GM19372 (cell line): ENCODE measurements at regions not wholly inside any gene's neighbourhood (a gene's known extent, or its start where the extent isn't known, plus 50 kb on each side); places are given as distances from the start of the nearest gene placed in this dataset.
"Not testable (repeated sequence)": the region's sequence is repeated elsewhere in the genome, so short reads cannot be mapped to it uniquely, and the experiment has no call there.

Experiments
- ATAC-seq: cut with Tn5 transposase; IDR thresholded peaks from one replicate; pipeline ENCODE4 v1.9.1; 2021; ENCODE audit warnings: mild to moderate bottlenecking, low read depth, moderate library complexity; ENCODE audit not compliant: unreplicated experiment

DNA sequence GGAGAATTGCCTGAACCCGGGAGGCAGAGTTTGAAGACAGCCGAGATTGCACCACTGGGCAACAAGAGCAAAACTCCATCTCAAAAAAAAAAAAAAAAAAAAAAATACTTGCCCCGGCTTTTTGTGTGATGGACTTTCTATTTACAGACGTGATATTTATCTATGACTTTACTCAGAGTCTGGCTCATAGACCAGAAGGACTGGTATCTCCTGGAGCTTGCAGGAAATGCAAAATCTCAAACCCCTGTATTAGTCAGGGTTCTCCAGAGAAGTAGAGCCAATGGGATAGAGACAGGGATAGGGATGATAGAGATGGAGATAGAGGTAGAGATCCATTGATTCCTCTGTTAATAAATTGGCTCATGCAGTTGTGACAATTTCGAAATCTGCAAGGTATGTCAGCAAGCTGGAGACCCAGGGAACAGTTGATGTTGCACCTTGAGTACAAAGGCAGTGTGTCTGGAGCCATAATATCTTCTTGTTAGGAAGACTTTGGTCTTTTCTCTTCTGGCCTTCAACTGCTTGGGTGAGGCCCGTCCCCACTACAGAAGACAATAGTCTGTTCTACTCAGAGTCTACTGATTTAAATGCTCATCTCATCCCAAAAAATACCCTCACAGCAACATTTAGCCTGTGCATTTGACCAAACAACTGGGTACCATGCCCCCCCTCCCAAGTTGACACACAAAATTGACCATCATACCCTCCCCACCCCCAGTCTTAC, 195.4 kb upstream of the MSX2 start:
- ATAC-seq, result no peak

DNA sequence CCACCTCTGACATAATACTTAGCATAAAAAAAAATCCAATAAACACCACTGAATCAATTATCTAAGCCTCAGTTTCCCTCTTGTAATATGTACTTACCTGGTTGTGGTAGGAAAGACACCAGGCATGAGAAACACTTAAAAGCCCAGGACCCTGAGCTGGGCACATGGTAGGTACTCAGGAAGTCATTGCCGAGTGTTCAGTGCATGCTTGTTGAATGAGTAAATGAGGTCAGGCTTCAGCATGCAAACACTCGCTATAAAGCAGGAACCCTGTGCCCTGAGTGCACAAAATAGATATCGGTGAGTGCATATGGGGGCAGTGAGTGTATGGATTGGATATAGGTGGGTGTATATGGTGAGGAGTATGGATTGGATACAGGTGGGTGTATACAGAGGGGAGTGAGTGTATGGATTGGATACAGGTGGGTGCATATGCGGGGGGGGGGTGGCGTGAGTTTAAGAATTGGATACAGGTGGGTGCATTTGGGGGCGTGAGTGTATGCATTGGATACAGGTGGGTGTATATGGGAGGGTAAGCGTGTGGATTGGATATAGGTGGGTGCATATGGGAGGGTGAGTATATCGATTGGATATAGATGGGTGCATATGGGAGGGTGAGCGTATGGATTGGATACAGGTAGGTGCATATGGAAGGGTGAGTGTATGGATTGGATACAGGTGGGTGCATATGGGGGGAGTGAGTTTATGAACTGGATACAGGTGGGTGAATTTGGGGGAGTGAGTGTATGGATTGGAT, 194.3 kb upstream of the MSX2 start:
- no peak for ATAC-seq

DNA sequence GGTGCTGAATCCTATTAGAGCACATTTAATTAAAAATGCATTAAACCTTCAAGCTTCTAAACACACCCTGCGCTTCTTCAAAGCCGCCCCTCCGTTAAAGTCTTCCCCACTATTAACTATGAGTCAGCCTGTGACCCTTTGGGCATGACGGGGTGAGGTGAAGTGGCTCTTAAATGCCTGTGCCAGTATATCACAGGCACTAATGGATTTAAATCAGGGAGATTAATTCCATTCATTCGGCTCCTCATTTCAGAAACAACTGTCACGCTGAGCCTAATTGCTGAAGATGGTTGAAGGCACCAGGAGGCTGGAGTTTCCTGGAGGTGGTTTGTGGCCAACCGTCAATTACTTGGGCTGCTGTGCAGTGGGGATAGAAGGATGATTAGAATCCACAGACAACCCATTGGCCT, 192.6 kb upstream of the MSX2 start:
- ATAC-seq, result no peak

DNA sequence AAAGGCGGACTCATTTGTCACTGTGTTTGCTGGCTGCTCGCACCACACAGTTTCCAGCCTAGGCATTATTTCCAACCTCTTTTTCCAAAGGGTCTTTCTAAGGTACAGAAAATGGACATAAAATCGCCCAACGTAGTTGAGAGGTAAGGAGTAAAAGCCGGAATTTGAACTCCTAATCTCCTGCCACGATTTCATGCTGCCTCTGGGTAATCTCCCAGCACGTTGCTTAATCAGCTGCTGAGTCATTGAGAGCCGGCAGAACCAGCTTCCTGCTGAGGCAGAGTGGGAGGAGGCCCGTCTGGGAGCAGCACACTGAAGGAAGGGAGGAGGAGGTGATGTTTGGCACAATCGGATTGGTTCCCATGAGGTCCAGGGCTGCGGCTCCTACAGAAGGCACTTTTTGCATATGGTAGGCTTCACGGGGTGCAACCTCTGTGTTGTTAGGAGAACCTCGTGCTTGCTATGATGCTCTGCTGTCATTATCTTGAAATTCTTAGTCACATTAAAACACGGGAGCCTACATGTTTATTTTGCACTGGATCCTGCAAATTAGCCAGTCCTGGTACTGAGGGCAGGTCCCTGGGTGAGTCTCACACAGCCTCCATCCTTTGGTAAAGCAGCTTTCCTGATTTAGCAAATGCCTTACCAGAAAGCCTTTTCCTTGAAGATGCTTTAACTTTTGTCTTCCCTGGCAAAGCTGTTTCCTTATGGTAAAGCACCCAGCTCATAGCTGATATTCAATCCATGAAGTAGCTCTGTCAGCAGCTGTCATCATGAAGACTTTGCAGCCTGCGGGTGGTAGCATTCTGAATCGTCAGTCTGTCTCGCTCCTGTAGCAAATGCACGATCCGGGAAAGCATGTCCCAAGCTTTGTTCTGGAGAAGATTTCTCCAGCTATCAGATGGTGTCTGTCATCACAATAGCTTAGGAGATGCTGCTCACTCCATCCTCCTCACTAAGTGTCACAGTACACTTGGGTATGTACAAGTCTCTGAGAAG, 191.6 kb upstream of the MSX2 start:
- no peak for ATAC-seq

DNA sequence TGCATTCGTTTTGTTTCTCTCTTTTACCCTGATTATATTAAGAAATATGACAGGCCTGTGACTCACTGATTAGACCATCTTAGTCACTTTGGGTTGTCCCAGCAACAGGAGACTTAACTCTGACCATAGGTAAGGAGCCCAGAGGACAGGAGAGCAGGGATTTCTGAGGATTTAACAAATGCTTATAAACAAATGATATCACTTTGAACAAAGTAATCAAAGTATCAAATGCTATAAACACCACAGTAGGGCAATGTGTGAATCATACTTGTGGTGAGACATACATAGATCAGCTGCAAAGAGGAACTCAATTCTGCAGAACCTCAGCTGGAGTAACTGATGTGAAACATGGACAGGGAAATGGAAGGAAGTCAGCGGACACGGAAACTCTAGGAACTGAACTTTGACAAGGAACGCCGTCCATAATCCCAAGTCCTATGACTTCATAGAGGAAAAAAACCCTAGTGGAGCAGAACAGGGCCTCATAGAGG, 190.6 kb upstream of the MSX2 start:
- ATAC-seq, result no peak

DNA sequence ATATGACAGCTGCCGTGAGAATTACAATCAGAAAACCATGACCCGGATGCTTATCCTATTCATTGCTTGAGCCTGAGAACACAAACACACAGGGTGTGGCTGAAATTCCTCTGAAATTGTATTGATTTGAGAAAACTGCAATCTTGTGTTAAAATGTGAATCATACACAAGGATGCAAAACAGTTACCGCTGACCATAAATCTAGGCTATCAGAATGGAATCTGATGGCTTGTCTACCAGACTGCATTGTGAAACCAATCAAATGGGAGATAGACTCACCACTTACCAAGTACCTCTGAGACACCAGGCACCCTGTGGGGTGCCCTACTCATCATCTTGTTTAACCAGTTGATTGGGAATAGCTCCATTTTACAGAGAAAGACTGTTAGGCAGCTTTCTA, 188.7 kb upstream of the MSX2 start:
- ATAC-seq, result no peak

DNA sequence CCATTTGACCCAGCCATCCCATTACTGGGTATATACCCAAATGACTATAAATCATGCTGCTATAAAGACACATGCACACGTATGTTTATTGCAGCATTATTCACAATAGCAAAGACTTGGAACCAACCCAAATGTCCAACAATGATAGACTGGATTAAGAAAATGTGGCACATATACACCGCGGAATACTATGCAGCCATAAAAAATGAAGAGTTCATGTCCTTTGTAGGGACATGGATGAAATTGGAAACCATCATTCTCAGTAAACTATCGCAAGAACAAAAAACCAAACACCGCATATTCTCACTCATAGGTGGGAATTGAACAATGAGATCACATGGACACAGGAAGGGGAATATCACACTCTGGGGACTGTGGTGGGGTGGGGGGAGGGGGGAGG, 184.6 kb upstream of the MSX2 start:
- not testable (repeated sequence) for ATAC-seq

DNA sequence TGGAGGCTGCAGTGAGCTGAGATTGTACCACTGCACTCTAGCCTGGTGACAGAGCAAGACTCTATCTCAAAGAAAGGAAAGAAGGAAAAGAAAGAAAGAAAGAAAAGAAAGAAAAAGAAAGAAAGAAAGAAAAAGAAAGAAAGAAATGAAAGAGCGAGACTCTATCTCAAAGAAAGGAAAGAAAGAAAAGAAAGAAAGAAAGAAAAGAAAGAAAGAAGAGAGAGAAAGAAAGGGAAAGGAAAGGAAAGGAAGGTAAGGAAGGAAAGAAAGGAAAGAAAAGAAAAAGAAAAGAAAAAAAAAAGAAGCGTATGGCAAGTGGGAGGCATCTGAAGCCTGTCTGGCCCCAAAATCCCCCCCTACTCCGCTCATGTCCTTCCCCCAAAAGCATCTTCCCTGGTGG, 182.3 kb upstream of the MSX2 start:
- ATAC-seq, result no peak

DNA sequence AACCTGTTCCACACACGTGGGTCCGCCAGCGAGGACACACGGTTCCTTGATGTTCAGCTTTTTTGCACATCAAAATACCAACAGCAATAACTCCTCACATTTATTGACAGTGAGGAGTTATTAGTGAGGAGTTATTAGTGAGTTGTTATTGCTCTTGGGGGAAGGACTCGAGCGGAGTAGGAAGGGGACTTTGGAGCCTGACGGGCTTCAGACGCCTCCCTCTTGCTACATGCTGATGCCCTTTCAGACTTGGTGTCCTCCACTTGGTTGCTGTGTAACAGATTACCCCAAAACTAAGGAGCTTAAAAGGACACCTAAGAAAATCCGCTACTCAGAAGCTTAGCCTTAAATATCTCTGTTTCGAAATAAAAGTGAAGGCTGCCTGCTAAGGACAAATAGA, 181.9 kb upstream of the MSX2 start:
- no peak for ATAC-seq

DNA sequence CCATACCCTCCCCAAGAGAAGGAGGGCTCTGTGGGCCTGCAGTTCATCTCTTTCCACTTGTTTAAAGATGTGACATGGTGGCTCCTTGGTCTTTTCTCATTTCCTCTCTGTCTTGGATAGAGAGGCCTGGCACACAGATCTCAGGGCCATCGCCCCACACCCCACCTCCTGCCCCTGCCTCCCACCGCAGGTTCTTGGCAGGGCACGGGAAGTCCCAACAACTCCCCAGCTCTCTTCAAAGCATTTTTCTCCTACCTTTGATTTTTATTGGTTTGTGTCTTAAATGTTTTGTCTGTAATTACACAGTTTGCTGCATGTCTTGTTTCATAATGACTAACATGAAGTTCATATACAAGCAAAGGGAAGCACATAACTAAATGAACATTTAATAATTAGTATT, 178.5 kb upstream of the MSX2 start:
- ATAC-seq, result no peak

DNA sequence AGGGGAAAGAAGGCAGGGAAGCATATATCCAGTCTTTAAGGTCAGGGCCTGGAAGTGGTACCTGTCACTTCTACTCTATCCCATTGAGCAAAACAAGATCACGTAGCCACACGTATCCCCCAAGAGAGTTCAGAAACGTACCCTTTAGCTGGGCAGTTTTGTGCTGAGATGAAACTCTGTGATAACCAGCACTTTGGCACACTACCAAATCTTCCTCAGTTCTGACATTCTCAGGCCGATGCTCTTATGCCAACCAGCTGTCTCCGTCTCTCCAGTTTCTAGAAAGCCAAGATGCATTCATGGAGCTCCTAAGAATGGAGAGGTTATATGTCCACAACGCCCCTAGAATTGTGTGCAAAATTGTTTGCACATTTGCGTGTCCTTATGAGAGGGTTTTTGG, 176.6 kb upstream of the MSX2 start:
- ATAC-seq, result no peak

DNA sequence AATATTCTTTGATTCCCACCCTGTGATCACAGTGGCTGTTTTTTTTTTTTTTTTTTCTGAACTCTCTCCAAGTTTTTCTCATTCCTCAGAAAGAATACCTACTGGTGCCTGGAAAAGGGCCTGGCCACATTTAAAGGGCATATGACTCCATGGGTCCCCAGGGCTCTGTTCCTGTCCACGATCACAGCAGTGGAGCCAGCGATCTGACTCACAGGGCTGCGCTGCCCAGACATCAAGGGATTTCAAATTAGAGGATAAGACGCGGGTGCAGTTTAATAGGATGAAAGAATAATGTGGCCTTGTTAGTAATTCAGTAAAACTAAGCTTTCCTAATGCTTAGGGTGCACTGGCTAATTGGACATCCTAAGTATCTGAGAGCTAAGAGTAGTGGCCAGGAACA, 175.1 kb upstream of the MSX2 start:
- no peak for ATAC-seq

DNA sequence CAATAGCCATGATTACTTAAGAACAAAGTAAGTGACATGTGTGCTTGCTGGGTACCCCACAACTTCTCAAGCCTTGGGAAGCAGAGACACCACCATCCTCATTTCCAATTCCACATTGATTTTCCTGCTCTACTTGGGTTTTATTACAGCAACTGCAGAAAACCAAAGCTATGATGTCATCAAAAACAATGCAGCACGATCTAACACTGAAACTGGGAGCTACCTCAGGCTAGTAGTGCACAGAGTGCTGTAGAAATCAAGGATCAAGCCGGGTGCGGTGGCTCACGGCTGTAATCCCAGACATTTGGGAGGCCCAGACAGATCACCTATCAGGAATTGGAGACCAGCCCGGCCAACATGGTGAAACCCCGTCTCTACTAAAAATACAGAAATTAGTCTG, 174.4 kb upstream of the MSX2 start:
- ATAC-seq, result no peak

DNA sequence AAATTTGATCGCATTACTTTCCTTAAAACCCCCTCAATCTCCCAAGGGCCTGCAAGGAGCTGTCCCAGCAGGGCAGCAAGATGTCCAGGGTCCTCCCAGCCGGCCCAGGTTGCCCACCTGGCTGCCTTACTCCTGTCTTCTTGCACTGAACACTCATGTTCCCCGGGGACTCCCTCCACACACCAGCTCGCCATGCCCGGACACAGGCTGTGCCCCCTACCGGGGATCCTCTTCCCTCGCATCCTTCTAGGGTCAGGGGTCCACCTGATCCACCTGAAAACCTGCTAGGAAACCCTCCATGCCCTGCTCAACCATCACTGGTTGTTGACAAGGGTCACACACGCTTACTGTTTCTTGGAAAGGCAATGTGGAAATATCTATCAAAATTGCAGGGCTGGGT, 172.0 kb upstream of the MSX2 start:
- ATAC-seq, result no peak

DNA sequence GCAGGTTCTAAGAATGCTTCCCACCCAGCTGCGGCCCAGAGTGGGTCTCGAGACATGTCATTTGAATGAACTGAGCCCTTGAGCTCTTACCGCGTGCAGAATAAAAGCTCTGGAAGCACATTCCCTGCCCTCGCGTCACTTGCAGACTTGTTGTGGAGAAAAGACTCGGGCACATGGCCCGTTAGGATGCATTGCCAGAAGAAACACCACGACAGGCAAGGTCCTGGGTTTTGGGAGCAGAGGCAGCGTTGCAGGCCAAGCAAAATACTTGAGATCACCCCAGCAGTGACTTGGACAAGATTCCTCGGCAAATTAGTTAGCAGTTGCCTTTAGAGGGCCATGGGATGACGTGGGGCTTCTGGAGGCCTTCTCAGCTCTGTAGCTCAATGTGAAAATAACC, 170.8 kb upstream of the MSX2 start:
- ATAC-seq, result no peak

DNA sequence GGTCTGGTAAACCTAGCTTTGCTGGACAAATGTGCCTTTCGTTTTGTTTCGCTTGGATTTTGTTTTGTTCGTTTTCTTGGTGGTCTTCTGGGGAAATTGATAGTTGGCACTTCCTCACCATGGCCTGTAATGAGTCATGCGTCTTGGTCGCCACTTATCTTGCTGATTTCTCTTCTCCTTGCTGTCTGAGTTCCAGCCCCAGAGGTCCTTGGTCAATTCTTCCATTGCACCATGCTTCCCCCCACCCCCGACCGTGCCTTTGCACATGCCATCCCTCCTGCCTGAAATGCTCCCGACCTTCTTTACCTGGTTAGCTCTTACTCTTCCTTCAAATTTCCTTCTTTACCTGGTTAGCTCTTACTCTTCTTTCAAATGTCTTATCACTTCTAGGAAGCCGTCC, 168.7 kb upstream of the MSX2 start:
- ATAC-seq, result no peak

DNA sequence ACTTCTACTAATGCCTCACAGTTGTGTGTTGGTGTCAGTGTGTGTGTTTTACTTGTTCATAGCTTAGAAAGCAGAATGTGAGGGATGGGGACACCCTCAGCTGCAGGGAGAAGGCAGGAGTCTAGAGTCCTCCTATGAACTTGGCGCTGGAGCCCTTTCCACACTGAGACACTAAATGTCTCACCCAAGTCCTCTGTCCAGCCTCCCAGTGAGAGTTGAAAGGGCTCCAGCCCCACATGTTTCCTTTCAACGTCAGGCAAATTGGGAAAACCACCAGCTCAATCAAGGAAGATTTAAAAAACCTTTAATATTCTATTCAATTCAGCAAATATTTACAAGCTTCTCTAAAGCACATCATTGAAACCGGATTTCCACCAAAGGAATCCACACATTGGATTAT, 167.6 kb upstream of the MSX2 start:
- ATAC-seq, result no peak

DNA sequence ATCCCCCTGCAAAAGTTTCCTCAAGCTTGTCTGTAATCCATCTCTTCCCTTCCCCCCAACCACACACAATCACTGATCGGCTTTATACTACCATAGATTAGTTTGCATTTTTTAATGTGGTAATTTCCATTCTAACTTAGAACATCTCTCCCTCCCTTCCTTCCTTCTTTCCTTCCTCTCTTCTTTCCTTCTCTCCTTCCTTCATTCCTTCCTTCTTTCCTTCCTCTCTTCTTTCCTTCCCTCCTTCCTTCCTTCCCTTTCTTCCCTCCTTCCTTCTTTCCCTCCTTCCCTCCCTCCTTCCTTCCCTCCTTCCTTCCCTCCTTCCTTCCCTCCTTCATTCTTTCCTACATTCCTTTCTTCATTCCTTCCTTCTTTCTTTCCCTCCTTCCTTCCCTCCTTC, 166.2 kb upstream of the MSX2 start:
- ATAC-seq, result no peak

DNA sequence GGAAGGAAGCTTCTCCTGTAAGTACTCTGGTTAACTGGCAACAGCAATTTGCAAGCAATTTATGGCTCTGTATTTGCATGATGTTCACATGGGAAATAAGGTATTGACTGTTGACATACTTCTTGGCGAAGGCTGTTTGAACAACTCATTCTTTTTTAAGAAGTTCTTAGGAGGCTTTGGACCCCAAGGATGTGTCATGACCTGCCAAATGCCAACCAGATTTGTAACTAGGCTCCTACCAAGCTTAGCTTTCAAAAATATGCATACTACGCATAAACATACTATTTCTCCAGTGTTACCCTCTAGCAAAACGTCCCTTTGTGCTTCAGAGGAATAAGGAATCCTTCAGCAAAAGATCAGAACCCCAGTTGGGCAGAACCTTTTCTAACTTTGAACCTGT, 165.2 kb upstream of the MSX2 start:
- ATAC-seq, result no peak

DNA sequence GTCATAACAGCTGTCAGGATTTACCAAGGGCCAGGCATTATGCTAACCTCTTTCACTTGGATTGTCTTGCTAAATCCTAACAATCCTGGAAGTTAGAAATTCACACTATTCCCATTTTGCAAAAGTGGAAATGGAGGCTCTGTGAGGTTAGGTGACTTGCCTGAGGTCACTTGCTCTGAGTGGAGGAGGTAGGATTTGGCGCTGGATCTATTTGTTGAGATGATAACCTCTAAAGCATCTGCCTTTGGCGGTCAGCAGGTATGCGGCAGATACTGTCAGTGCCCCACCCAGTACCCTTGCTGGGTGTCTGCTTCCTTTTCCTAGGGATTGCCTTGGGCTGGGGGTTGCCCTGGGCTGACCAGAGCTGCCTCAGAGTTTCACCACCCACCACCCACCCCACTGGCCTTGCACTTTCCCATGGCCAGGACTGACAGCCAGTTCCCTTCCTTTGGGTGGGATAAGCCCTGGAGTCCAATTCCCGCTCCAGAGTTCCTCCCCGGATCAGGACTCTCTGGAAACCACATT, 164.8 kb upstream of the MSX2 start:
- ATAC-seq, result no peak

DNA sequence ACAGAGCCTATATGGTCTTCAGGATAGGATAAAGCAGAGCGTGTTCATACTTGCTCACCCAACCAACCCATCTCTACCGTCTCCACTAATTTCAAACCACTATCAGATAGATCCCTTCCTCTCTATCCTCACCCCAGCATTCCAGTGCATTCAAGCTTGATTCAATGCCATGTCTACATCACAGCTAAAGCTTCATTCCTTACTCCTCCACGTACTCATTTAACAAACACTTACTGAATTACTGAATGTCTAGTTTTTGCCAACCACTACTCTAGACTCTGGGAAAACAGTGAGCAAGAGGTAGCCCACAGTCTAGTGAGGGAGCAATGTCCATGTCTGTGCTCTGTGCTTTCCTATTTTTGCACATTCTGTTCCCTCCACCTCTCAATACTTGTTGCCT, 163.5 kb upstream of the MSX2 start:
- ATAC-seq, result no peak
